ENCODE measurements at regions not wholly inside any gene's neighbourhood (a gene's known extent, or its start where the extent isn't known, plus 50 kb on each side); places are given as distances from the start of the nearest gene placed in this dataset.

- no peak for DNase-seq (ENCODE audit: low spot score)
- ChIA-PET CTCF (ENCODE audit: unreplicated experiment) (no interaction called here), POLR2A (no interaction called here)
- no peak overlapping the region for H3K27ac ChIP-seq (ENCODE audit: low read depth, low read length, poor library complexity, severe bottlenecking)
- no peaks in the 10 kb centered on the region for H3K36me3 ChIP-seq (ENCODE audit: insufficient read depth, low read length)
- no peaks in the 10 kb centered on the region for H3K79me2 ChIP-seq (ENCODE audit: insufficient read depth, low read depth, low read length)
- no peaks in the 10 kb centered on the region for H3K9me3 ChIP-seq (ENCODE audit: low read length)
- intact Hi-C loops (cut with micrococcal nuclease; ENCODE audit: unreplicated experiment): no loop called here
- BruUV-seq (replicated peaks): no TSS peak
- no peak overlapping the region for H2AFZ ChIP-seq (ENCODE audit: low read length)
- no peaks in the 10 kb centered on the region for H3K9me2 ChIP-seq (ENCODE audit: insufficient read depth, low read length)
- H3K4me2 ChIP-seq (ENCODE audit: low read length): no peak overlapping the region
- TF ChIP-seq EZH2phosphoT487 (IDR thresholded peaks at IDR 0.05; ENCODE audit: borderline replicate concordance, low read depth, low read length): no peak
- TF ChIP-seq, protein P1, sequence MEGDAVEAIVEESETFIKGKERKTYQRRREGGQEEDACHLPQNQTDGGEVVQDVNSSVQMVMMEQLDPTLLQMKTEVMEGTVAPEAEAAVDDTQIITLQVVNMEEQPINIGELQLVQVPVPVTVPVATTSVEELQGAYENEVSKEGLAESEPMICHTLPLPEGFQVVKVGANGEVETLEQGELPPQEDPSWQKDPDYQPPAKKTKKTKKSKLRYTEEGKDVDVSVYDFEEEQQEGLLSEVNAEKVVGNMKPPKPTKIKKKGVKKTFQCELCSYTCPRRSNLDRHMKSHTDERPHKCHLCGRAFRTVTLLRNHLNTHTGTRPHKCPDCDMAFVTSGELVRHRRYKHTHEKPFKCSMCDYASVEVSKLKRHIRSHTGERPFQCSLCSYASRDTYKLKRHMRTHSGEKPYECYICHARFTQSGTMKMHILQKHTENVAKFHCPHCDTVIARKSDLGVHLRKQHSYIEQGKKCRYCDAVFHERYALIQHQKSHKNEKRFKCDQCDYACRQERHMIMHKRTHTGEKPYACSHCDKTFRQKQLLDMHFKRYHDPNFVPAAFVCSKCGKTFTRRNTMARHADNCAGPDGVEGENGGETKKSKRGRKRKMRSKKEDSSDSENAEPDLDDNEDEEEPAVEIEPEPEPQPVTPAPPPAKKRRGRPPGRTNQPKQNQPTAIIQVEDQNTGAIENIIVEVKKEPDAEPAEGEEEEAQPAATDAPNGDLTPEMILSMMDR (conservative IDR thresholded peaks at IDR 0.05; ENCODE audit: low read length): no peak
- H3K4me1 ChIP-seq (ENCODE audit: insufficient read depth, low read length, poor library complexity, severe bottlenecking): no peaks in the 10 kb centered on the region
- no peak overlapping the region for H3K4me3 ChIP-seq (ENCODE audit: low read depth, low read length, poor library complexity, severe bottlenecking)
- H4K20me1 ChIP-seq (ENCODE audit: insufficient read depth, low read length): no peaks in the 10 kb centered on the region
Measured at GRCh38 chr12:126469211-126469610, 1404.0 kb downstream of the AACS start.

DNA sequence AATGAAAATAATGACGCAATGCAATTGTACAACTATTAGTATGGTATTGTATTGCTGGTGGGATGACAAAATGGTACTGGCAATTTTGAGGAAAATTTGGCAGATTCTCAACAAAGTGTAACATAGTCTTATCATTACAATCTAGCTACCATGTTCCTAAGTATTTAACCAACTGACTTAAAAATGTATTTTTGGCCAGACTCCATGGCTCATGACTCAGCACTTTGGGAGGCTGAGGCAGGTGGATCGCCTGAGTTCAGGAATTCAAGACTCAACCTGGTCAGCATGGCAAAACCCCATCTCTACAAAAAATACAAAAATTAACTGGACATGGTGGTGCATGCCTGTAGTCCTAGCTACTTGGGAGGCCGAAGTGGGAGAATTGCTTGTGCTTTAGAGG, 1409.5 kb downstream of the AACS start:
- no peak overlapping the region for H3K27ac ChIP-seq (ENCODE audit: low read depth, low read length, poor library complexity, severe bottlenecking)
- no peaks in the 10 kb centered on the region for H3K9me3 ChIP-seq (ENCODE audit: low read length)
- BruUV-seq (replicated peaks): no TSS peak
- no peak overlapping the region for H2AFZ ChIP-seq (ENCODE audit: low read length)
- TF ChIP-seq, protein P1 (conservative IDR thresholded peaks at IDR 0.05; ENCODE audit: low read length): no peak
- TF ChIP-seq EZH2phosphoT487 (IDR thresholded peaks at IDR 0.05; ENCODE audit: borderline replicate concordance, low read depth, low read length): no peak
- no peak for DNase-seq (ENCODE audit: low spot score)
- no peaks in the 10 kb centered on the region for H3K79me2 ChIP-seq (ENCODE audit: insufficient read depth, low read depth, low read length)
- no peaks in the 10 kb centered on the region for H3K9me2 ChIP-seq (ENCODE audit: insufficient read depth, low read length)
- no peaks in the 10 kb centered on the region for H4K20me1 ChIP-seq (ENCODE audit: insufficient read depth, low read length)
- intact Hi-C loops (cut with micrococcal nuclease; ENCODE audit: unreplicated experiment): no loop called here
- CTCF ChIA-PET (ENCODE audit: unreplicated experiment): no interaction called here
- no peak overlapping the region for H3K4me3 ChIP-seq (ENCODE audit: low read depth, low read length, poor library complexity, severe bottlenecking)
- POLR2A ChIA-PET: no interaction called here
- H3K36me3 ChIP-seq (ENCODE audit: insufficient read depth, low read length): no peaks in the 10 kb centered on the region
- H3K4me1 ChIP-seq (ENCODE audit: insufficient read depth, low read length, poor library complexity, severe bottlenecking): no peaks in the 10 kb centered on the region
- no peak overlapping the region for H3K4me2 ChIP-seq (ENCODE audit: low read length)

- no TSS peak for BruUV-seq (replicated peaks)
- intact Hi-C loops (cut with micrococcal nuclease; ENCODE audit: unreplicated experiment): no loop called here
Measured at GRCh38 chr12:126480451-126480850, 1415.2 kb downstream of the AACS start.

More at GRCh38 chr12:126480451-126480850, 1415.2 kb downstream of the AACS start:
- H3K4me1 ChIP-seq (ENCODE audit: insufficient read depth, low read length, poor library complexity, severe bottlenecking): no peaks in the 10 kb centered on the region
- no peaks in the 10 kb centered on the region for H3K36me3 ChIP-seq (ENCODE audit: insufficient read depth, low read length)
- H2AFZ ChIP-seq (ENCODE audit: low read length): no peak overlapping the region
- H4K20me1 ChIP-seq (ENCODE audit: insufficient read depth, low read length): no peaks in the 10 kb centered on the region
- H3K9me2 ChIP-seq (ENCODE audit: insufficient read depth, low read length): no peaks in the 10 kb centered on the region
- POLR2A ChIA-PET: interaction anchor here (0.7 kb wide), 2 partner anchors 116 to 899 kb away, joined by 3 read pairs; no protein-coding TSS in a partner anchor
- TF ChIP-seq, protein P1 (conservative IDR thresholded peaks at IDR 0.05; ENCODE audit: low read length): no peak
- TF ChIP-seq EZH2phosphoT487 (IDR thresholded peaks at IDR 0.05; ENCODE audit: borderline replicate concordance, low read depth, low read length): no peak
- H3K4me3 ChIP-seq (ENCODE audit: low read depth, low read length, poor library complexity, severe bottlenecking): no peak overlapping the region
- H3K27ac ChIP-seq (ENCODE audit: low read depth, low read length, poor library complexity, severe bottlenecking): no peak overlapping the region
- DNase-seq (ENCODE audit: low spot score): no peak
- no peak overlapping the region for H3K4me2 ChIP-seq (ENCODE audit: low read length)
- no peaks in the 10 kb centered on the region for H3K9me3 ChIP-seq (ENCODE audit: low read length)
- H3K79me2 ChIP-seq (ENCODE audit: insufficient read depth, low read depth, low read length): no peaks in the 10 kb centered on the region
- CTCF ChIA-PET (ENCODE audit: unreplicated experiment): no interaction called here
